GM10266 (cell line): ENCODE measurements at regions not wholly inside any gene's neighbourhood (a gene's known extent, or its start where the extent isn't known, plus 50 kb on each side); places are given as distances from the start of the nearest gene placed in this dataset.

Source experiments
- DNase-seq: peaks from one replicate; pipeline ENCODE4 v3.0.0; 2012; ENCODE audit errors: extremely low spot score
- CTCF ChIP-seq: IDR thresholded peaks from 2 replicates; pipeline ENCODE4 v1.5.1; 2012; ENCODE audit warnings: mild to moderate bottlenecking, low read depth; ENCODE audit not compliant: control insufficient read depth, insufficient read depth; ENCODE audit errors: missing control alignments

GRCh38 chr15:96035635-96036034, 294.9 kb upstream of the NR2F2 start:
- no peak for DNase-seq
- no peak for TF ChIP-seq CTCF

DNA sequence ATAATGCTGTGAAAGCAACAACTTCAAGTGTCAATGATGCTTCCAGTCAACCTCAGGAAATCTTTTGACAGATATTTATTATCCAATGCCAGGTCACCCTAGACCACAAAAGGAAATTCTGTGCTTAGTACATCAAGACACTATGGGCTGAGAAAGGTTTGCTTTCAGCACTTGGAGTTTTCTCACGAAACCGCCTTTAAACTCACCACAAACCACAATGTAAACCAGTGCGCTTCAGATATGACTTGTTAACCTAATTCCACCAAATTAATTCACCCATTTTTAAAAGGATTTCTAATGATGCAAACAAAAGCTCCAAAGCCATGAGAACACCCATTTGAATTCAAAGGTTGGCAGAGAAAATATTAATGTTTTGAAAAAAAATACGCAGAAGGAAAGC, 292.9 kb upstream of the NR2F2 start:
- DNase-seq, result no peak
- no peak for TF ChIP-seq CTCF

GRCh38 chr15:96038131-96038530, 292.4 kb upstream of the NR2F2 start:
- TF ChIP-seq CTCF, result no peak
- no peak for DNase-seq

- DNase-seq, result no peak
- TF ChIP-seq CTCF, result no peak
These were observed 291.9 kb upstream of the NR2F2 start for GRCh38 chr15:96038650-96039049.

GRCh38 chr15:96041982-96042733, 288.3 kb upstream of the NR2F2 start:
- DNase-seq, result no peak
- no peak for TF ChIP-seq CTCF

- no peak for TF ChIP-seq CTCF
- no peak for DNase-seq
These were observed 287.7 kb upstream of the NR2F2 start for GRCh38 chr15:96042734-96043224.

- TF ChIP-seq CTCF, result no peak
- DNase-seq, result no peak
These were observed 286.8 kb upstream of the NR2F2 start for GRCh38 chr15:96043591-96044171.
